Neural cell (in vitro differentiated cells): ENCODE measurements at regions not wholly inside any gene's neighbourhood (a gene's known extent, or its start where the extent isn't known, plus 50 kb on each side); places are given as distances from the start of the nearest gene placed in this dataset.

Experiments
- EZH2 ChIP-seq: fragments of 200-600, 300-800 bp; shearing (Covaris generic), sonication (generic); IDR thresholded peaks from 2 replicates; pipeline ENCODE4 v1.6.1; 2014; ENCODE audit warnings: antibody characterized with exemption, low read length, borderline replicate concordance, mild to moderate bottlenecking; ENCODE audit not compliant: insufficient read depth, poor library complexity, severe bottlenecking
- MXI1 ChIP-seq: fragments of 450-650 bp; conservative IDR thresholded peaks from 2 replicates; pipeline ENCODE4 v1.6.1; 2014; ENCODE audit warnings: antibody characterized with exemption, mild to moderate bottlenecking; ENCODE audit not compliant: poor library complexity, severe bottlenecking
- POLR2AphosphoS5 ChIP-seq: IDR thresholded peaks from 2 replicates; pipeline ENCODE4 v1.6.1; 2012
- TAF1 ChIP-seq: IDR thresholded peaks from 2 replicates; pipeline ENCODE4 v1.6.1; 2012; ENCODE audit warnings: low read depth
- TF ChIP-seq, protein P1 (sequence below): fragments of 450-650 bp; IDR thresholded peaks from 2 replicates; pipeline ENCODE4 v1.5.1; 2014; ENCODE audit warnings: antibody characterized with exemption, mild to moderate bottlenecking, moderate library complexity; ENCODE audit not compliant: poor library complexity, severe bottlenecking

DNA sequence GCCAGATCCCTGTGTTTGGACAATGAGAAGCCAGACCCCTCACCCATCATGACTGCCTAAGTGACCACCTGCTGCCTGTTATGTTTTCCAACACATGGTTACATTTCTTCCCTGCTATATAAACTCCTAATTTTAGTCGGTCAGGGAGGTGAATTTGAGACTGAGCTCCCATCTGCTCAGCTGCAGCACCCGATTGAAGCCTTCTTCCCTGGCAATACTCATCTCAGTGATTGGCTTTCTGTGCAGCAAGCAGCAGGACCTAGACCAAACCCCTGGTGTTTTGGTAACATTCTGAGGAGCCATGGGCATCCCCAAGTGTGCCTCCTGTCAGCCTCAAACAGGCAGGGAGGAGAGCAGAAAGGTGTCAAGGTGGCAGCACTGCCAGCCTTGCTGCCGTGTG, 141.2 kb downstream of the CD8B2 start:
- TF ChIP-seq TAF1 (no peak), EZH2 (no peak), POLR2AphosphoS5 (no peak), MXI1 (no peak)
- TF ChIP-seq, protein P1, sequence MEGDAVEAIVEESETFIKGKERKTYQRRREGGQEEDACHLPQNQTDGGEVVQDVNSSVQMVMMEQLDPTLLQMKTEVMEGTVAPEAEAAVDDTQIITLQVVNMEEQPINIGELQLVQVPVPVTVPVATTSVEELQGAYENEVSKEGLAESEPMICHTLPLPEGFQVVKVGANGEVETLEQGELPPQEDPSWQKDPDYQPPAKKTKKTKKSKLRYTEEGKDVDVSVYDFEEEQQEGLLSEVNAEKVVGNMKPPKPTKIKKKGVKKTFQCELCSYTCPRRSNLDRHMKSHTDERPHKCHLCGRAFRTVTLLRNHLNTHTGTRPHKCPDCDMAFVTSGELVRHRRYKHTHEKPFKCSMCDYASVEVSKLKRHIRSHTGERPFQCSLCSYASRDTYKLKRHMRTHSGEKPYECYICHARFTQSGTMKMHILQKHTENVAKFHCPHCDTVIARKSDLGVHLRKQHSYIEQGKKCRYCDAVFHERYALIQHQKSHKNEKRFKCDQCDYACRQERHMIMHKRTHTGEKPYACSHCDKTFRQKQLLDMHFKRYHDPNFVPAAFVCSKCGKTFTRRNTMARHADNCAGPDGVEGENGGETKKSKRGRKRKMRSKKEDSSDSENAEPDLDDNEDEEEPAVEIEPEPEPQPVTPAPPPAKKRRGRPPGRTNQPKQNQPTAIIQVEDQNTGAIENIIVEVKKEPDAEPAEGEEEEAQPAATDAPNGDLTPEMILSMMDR, result no peak
